HG02938 (cell line): ENCODE measurements at regions not wholly inside any gene's neighbourhood (a gene's known extent, or its start where the extent isn't known, plus 50 kb on each side); places are given as distances from the start of the nearest gene placed in this dataset.
"Not testable (repeated sequence)": the region's sequence is repeated elsewhere in the genome, so short reads cannot be mapped to it uniquely, and the experiment has no call there.

Experiments used
- ATAC-seq: cut with Tn5 transposase; IDR thresholded peaks from one replicate; pipeline ENCODE4 v1.9.1; 2021; ENCODE audit warnings: mild to moderate bottlenecking, moderate library complexity; ENCODE audit not compliant: unreplicated experiment

- no peak for ATAC-seq
These were observed 107.9 kb upstream of the ATL2 start for GRCh38 chr2:38484957-38485356.

- no peak for ATAC-seq
These were observed 106.9 kb upstream of the ATL2 start for GRCh38 chr2:38483776-38484501.

GRCh38 chr2:38482710-38483109 is 105.6 kb upstream of the ATL2 start:
- ATAC-seq, result not testable (repeated sequence)

- no peak for ATAC-seq
These were observed 103.5 kb upstream of the ATL2 start for GRCh38 chr2:38480617-38481016.

- ATAC-seq, result no peak
These were observed 99.9 kb upstream of the ATL2 start for GRCh38 chr2:38477006-38477405.

- ATAC-seq, result no peak
These were observed 98.5 kb upstream of the ATL2 start for GRCh38 chr2:38475567-38475881.

- ATAC-seq, result no peak
These were observed 97.9 kb upstream of the ATL2 start for GRCh38 chr2:38474715-38475566.

- ATAC-seq, result no peak
These were observed 97.0 kb upstream of the ATL2 start for GRCh38 chr2:38474021-38474456.

- ATAC-seq, result no peak
These were observed 96.4 kb upstream of the ATL2 start for GRCh38 chr2:38473333-38474005.

- ATAC-seq, result no peak
These were observed 93.0 kb upstream of the ATL2 start for GRCh38 chr2:38470115-38470514.

GRCh38 chr2:38467768-38468455 is 90.8 kb upstream of the ATL2 start:
- ATAC-seq, result no peak

- ATAC-seq, result no peak
These were observed 90.0 kb upstream of the ATL2 start for GRCh38 chr2:38466876-38467767.

GRCh38 chr2:38466409-38466808 is 89.3 kb upstream of the ATL2 start:
- no peak for ATAC-seq

GRCh38 chr2:38465789-38466127 is 88.7 kb upstream of the ATL2 start:
- ATAC-seq, result no peak

- no peak for ATAC-seq
These were observed 88.1 kb upstream of the ATL2 start for GRCh38 chr2:38464971-38465788.

- no peak for ATAC-seq
These were observed 86.7 kb upstream of the ATL2 start for GRCh38 chr2:38463752-38464151.

GRCh38 chr2:38462121-38462661 is 85.1 kb upstream of the ATL2 start:
- ATAC-seq, result no peak

GRCh38 chr2:38461470-38461869 is 84.4 kb upstream of the ATL2 start:
- no peak for ATAC-seq

GRCh38 chr2:38460313-38460712 is 83.2 kb upstream of the ATL2 start:
- no peak for ATAC-seq
